ENCODE measurements at regions not wholly inside any gene's neighbourhood (a gene's known extent, or its start where the extent isn't known, plus 50 kb on each side); places are given as distances from the start of the nearest gene placed in this dataset.
"Not testable (repeated sequence)": the region's sequence is repeated elsewhere in the genome, so short reads cannot be mapped to it uniquely, and the experiment has no call there.

DNA sequence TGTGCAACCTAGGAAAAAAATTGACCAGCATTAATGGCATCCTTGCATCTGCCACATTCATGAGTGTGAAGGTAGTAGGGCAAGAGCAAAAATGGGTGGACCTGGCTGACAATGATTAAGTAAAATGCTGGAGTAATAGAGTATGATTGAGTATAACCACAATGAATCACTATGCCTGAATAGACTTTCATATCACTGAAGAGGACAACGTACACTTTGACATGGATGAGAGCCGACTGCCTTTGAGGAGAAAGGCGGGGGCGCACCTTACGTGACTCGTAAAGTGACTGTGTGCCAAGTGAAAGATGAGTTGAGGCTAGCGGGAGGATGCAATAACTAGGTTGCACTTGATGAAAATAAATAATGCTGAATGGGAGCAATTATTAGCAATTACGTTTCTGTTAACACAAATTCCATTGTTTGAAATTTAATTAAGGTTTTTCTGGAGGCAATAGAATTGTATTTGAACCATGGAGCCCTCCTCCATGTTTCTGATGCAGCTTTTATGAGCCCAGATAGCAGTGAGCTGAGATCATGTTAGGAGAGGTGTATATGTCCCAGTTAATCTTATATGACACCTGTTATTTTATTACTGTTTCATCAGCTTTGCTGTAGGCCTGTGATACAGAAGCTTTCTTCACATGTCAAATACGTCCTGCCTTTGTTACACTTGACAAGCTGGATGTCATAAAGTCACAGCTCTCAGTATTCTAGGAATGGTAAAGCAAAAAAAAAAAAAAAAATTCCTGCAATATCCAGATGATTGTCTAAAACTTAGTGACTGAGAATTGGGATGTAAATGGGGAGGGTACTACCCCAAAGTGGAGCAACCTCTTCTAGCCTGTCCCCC is 596.5 kb downstream of the NXPH1 start:
- intact Hi-C loops (cut with DNase I): no loop called here
- DNase-seq (ENCODE audit: low spot score): no peak

GRCh38 chr7:9030976-9031375 is 597.6 kb downstream of the NXPH1 start:
- no peak for DNase-seq (ENCODE audit: low spot score)
- intact Hi-C loops (cut with DNase I): no loop called here

DNA sequence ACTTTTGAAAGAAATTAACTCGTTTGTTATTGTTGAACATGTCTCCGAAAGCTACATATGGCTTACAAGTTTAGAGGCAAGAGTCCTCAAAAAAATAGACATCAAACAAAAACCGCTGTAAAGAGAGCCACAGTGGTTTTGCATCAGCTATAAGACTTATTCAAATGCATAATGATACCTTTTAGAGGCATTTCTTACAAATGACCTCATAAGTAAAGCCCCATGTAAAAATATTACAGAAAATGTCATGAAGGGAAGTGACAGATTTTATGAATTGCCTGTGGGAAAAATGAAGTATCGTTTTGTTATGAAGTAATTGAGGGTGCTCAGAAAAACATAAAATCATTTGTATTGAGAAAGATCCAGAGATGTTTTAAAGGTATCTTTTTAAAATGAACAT is 598.0 kb downstream of the NXPH1 start:
- no peak for DNase-seq (ENCODE audit: low spot score)
- intact Hi-C loops (cut with DNase I): no loop called here

DNA sequence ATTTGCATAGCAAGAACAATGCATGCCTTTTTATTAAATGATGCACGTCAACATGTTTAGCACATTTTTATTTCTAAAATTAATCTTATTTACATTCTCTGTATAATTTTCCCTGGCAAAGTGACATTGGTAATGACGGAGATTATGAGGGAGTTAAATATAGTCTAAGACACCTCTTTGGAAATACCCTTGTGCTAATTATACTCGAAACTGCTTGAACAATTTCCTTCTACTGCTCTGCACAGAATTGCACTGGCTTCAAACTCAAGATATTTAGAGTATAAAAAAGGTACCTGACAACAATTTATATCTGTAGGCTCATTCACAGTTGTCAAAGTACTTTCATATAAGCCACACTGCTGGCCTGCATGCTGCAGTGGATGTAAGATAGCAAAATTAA is 602.7 kb downstream of the NXPH1 start:
- intact Hi-C loops (cut with DNase I): no loop called here

DNA sequence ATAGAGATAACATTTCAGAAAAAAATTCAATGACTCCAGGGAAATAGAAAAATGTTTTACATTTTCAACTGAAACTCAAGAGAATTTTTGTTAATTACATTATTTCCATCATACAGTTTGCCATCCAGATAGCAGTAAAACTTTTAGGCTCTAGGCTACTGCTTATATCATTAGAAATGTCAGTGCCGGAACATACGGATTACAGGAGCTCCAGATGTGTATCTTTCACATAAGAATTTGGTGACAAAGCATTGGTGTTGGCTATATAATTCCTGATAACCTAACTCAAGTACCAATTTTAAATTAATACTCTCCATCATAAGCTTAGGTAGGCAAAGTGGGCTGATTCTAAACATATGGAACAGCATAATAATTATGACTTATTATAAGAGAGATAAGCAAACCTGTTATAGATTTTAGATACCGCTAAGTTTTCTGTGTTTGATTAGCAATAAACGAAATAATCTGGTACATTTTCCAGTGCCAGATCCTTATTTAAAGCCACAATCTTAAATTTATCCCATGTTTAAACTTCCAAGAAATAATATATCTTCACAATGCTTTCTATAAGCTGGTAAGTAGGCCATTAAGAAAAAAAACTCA is 637.9 kb downstream of the NXPH1 start:
- no peak for DNase-seq (ENCODE audit: low spot score)
- intact Hi-C loops (cut with DNase I): no loop called here

More for the DNA sequence above, 602.7 kb downstream of the NXPH1 start:
- DNase-seq (ENCODE audit: low spot score): no peak

GRCh38 chr7:9075774-9076173 is 642.4 kb downstream of the NXPH1 start:
- DNase-seq (ENCODE audit: low spot score); intact Hi-C loops (cut with DNase I): not testable (repeated sequence)

DNA sequence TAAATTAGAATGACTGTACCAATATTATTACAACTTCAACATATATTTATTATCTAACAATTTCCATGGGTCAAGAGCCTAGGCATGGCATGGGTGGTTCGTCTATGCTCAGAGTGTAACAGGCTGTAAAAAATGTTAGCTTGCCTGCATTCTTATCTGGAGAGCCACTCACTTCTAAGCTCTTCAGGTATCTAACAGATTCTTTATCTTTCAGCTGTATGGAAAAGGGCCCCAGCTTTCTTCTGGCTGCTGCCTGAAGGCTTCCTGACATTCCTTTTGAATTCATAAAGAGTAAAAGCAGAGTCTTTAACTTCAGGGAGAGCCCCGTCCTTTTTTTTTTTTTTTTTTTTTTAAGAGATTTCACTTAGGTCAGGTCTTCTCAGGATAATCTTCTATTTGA is 648.8 kb downstream of the NXPH1 start:
- intact Hi-C loops (cut with DNase I): no loop called here
- no peak for DNase-seq (ENCODE audit: low spot score)

- no peak for DNase-seq (ENCODE audit: low spot score)
- intact Hi-C loops (cut with DNase I): no loop called here
Observed at GRCh38 chr7:9083837-9084236, 650.4 kb downstream of the NXPH1 start.

DNA sequence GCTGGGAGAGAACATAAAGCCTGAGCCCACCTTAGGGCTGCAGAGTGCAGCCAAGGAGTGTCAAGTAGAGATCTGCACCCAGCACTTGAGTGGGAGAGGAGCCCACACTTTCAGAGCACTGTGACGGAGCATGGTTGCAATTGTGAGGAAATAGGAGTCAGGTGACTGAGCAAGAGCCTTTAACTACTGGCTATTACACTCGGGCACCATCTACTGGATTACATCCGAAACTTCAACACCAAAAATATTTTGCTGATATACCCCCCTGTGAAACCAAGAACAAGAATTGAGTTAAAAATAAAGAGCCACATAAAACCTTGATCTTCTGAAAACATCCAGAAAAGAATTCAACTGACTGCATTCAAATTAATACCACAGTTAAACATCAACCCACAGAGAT is 657.9 kb downstream of the NXPH1 start:
- no peak for DNase-seq (ENCODE audit: low spot score)
- intact Hi-C loops (cut with DNase I): no loop called here

- intact Hi-C loops (cut with DNase I): no loop called here
- DNase-seq (ENCODE audit: low spot score): no peak
Observed at GRCh38 chr7:9097565-9098060, 664.2 kb downstream of the NXPH1 start.

GRCh38 chr7:9100289-9100688 is 666.9 kb downstream of the NXPH1 start:
- no peak for DNase-seq (ENCODE audit: low spot score)
- intact Hi-C loops (cut with DNase I): no loop called here

DNA sequence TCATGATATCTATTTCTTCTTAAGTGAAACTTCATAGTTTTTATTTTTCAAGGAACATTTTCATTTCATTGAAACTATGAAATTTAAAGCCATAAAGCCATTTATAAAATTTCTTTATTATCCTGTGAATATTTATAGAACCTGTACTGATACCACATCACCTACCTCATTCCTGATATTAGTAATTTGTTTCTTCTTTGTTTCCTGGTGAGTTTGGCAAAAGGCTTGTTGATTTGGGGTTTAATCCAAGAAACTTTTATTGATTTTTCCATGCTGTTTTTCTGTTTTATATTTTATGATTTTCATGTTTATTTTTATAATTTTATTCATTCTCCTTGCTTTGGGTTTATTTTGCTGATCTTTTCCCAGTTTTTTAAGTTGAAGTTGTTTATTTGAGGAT is 669.4 kb downstream of the NXPH1 start:
- DNase-seq (ENCODE audit: low spot score): no peak
- intact Hi-C loops (cut with DNase I): no loop called here

DNA sequence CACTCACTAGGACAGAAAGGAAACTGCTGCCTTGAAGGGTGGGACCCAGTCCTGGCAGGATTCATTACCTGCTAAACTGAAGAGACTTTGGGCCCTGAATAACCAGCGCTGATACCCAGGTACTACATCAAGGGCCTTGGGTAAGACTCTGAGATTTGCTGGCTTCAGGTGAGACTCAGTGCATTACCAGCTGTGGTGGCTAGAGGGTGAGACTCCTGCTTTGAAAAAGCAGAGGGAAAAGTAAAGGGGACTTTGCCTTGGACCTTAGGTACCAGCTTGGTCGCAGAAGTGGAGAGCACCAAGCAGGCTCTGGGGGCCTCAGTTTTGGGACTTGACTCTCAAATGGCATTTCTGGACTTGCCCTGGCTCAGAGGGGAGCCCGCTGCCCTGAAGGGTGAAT is 673.3 kb downstream of the NXPH1 start:
- no peak for DNase-seq (ENCODE audit: low spot score)
- intact Hi-C loops (cut with DNase I): no loop called here

GRCh38 chr7:9120331-9120730 is 686.9 kb downstream of the NXPH1 start:
- intact Hi-C loops (cut with DNase I): no loop called here

GRCh38 chr7:9124320-9124719 is 690.9 kb downstream of the NXPH1 start:
- intact Hi-C loops (cut with DNase I): no loop called here
- DNase-seq (ENCODE audit: low spot score): no peak

More at GRCh38 chr7:9120331-9120730, 686.9 kb downstream of the NXPH1 start:
- DNase-seq (ENCODE audit: low spot score): no peak

- no peak for DNase-seq (ENCODE audit: low spot score)
- intact Hi-C loops (cut with DNase I): no loop called here
Observed at GRCh38 chr7:9125246-9125645, 691.8 kb downstream of the NXPH1 start.

DNA sequence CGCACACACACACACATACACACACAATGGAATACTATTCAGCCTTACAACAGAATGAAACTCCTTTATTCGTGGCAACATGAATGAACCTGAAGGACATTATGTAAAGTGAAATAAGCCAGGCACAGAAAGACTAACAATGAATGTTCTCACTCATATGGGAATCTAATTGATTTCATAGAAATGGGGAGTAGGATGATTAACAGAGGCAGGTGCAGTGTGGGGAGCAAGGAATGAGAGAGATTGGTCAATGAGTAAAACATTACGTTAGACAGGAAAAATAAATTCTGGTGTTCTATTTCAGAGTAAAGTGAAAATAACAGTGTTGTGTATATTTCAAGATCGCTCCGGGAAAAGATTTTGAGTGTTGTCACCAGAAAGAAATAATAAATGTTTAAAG is 694.5 kb downstream of the NXPH1 start:
- no peak for DNase-seq (ENCODE audit: low spot score)
- intact Hi-C loops (cut with DNase I): no loop called here

GRCh38 chr7:9148687-9149086 is 715.3 kb downstream of the NXPH1 start:
- intact Hi-C loops (cut with DNase I): no loop called here

GRCh38 chr7:9149499-9150082 is 716.2 kb downstream of the NXPH1 start:
- intact Hi-C loops (cut with DNase I): no loop called here
- DNase-seq (ENCODE audit: low spot score): no peak

More at GRCh38 chr7:9148687-9149086, 715.3 kb downstream of the NXPH1 start:
- no peak for DNase-seq (ENCODE audit: low spot score)

DNA sequence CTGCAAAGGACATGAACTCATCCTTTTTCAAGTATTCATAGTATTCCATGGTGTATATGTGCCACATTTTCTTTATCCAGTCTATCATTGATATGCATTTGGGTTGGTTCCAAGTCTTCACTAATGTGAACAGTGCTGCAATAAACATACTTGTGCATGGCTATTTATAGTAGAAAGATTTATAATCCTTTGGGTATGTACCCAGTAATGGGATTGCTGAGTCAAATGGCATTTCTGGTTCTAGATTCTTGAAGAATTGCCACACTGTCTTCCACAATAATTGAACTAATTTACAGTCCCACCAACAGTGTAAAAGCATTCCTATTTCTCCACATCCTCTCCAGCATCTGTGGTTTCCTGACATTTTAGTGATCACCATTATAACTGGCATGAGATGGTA is 730.3 kb downstream of the NXPH1 start:
- intact Hi-C loops (cut with DNase I); DNase-seq (ENCODE audit: low spot score): not testable (repeated sequence)
